ENCODE measurements at regions not wholly inside any gene's neighbourhood (a gene's known extent, or its start where the extent isn't known, plus 50 kb on each side); places are given as distances from the start of the nearest gene placed in this dataset.

DNA sequence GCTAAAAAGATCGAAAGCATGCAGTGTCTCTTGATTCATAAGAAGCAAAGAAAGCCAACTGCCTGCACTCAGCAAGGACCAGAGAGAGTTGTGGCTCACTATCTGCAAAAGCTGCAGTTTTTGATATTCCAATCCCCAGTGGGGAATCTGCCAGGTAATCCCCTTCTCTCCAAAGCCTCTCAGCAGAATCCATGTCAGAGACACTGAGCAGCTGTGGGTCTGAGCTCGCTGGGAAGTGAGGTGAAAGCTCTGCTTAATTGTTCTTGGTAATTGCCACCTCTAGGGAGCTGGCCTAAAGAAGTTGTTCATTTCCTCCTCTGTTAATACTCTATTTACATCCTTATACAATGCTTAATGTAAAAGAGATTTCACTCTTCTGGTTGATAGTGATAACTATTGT is 261.3 kb upstream of the LRRC4C start:
- no peak for TF ChIP-seq EP300 (IDR thresholded peaks at IDR 0.05)
- no peak for TF ChIP-seq CTCF (IDR thresholded peaks at IDR 0.05)
- no peak for TF ChIP-seq POLR2AphosphoS5 (IDR thresholded peaks at IDR 0.05)

Measured in esophagus muscularis mucosa (tissue), 4 donors.